Activated CD4-positive, alpha-beta T cell treated with anti-CD3 and anti-CD28 coated beads, Interleukin-2, amount 10 ng/mL, durations not matched to agents 7 days and 5 days (primary cell): ENCODE measurements at regions not wholly inside any gene's neighbourhood (a gene's known extent, or its start where the extent isn't known, plus 50 kb on each side); places are given as distances from the start of the nearest gene placed in this dataset.
"Not testable (repeated sequence)": the region's sequence is repeated elsewhere in the genome, so short reads cannot be mapped to it uniquely, and the experiment has no call there.

Source experiments
- CTCF ChIA-PET: fragments of 350-600 bp; sonication (Branson Sonifier 250); formaldehyde crosslinking; loops from one replicate; lab custom pipeline; 2021; ENCODE audit warnings: antibody characterized with exemption; lab: Charles Lee
- POLR2A ChIA-PET: fragments of 350-600 bp; sonication (Branson Sonifier 250); formaldehyde crosslinking; loops from one replicate; lab custom pipeline; 2021; ENCODE audit warnings: antibody characterized with exemption; lab: Charles Lee
- DNase-seq: peaks from one replicate; pipeline ENCODE4 v3.0.0-alpha.2; 2020
- H3K27ac Mint-ChIP-seq: one replicate; pipeline ENCODE4 v1.8.0; 2021; ENCODE audit warnings: mild to moderate bottlenecking, moderate library complexity, mixed read lengths
- H3K27me3 Mint-ChIP-seq: one replicate; pipeline ENCODE4 v1.8.0; 2021; ENCODE audit warnings: mixed read lengths
- H3K36me3 Mint-ChIP-seq: one replicate; pipeline ENCODE4 v1.8.0; 2021; ENCODE audit warnings: low read depth, mixed read lengths
- H3K4me1 Mint-ChIP-seq: one replicate; pipeline ENCODE4 v1.8.0; 2021; ENCODE audit warnings: mixed read lengths
- H3K4me3 Mint-ChIP-seq: one replicate; pipeline ENCODE4 v1.8.0; 2021; ENCODE audit warnings: mild to moderate bottlenecking, moderate library complexity, mixed read lengths
- H3K9me3 Mint-ChIP-seq: one replicate; pipeline ENCODE4 v1.8.0; 2021; ENCODE audit warnings: mixed read lengths

GRCh38 chr7:68955656-68956055 lies 642.6 kb upstream of the AUTS2 start:
- no peaks in the 10 kb centered on the region for H3K4me1 Mint-ChIP-seq
- ChIA-PET POLR2A (no interaction called here), CTCF (interaction anchor here (0.6 kb wide), 1 partner anchor 21 kb away, joined by 3 read pairs; no protein-coding TSS in a partner anchor)
- H3K4me3 Mint-ChIP-seq: no peak overlapping the region
- H3K27ac Mint-ChIP-seq: no peak overlapping the region
- H3K9me3 Mint-ChIP-seq: peaks cover 16% of the 10 kb centered on the region
- no peak for DNase-seq
- no peaks in the 10 kb centered on the region for H3K36me3 Mint-ChIP-seq
- no peaks in the 10 kb centered on the region for H3K27me3 Mint-ChIP-seq

GRCh38 chr7:68958571-68958970 lies 639.7 kb upstream of the AUTS2 start:
- no peak for DNase-seq
- CTCF ChIA-PET: no interaction called here

GRCh38 chr7:68963552-68963951 lies 634.7 kb upstream of the AUTS2 start:
- ChIA-PET POLR2A (no interaction called here), CTCF (no interaction called here)
- DNase-seq: no peak
- H3K4me1 Mint-ChIP-seq: no peaks in the 10 kb centered on the region
- no peaks in the 10 kb centered on the region for H3K27me3 Mint-ChIP-seq
- no peaks in the 10 kb centered on the region for H3K36me3 Mint-ChIP-seq
- H3K9me3 Mint-ChIP-seq: peaks cover 7% of the 10 kb centered on the region
- H3K4me3 Mint-ChIP-seq: no peak overlapping the region
- no peak overlapping the region for H3K27ac Mint-ChIP-seq

More at GRCh38 chr7:68958571-68958970, 639.7 kb upstream of the AUTS2 start:
- Mint-ChIP-seq H3K9me3 (peaks cover 12% of the 10 kb centered on the region), H3K36me3 (no peaks in the 10 kb centered on the region), H3K4me3 (no peak overlapping the region), H3K4me1 (no peaks in the 10 kb centered on the region), H3K27me3 (no peaks in the 10 kb centered on the region), H3K27ac (no peak overlapping the region)
- POLR2A ChIA-PET: no interaction called here

- no peaks in the 10 kb centered on the region for H3K4me1 Mint-ChIP-seq
- H3K9me3 Mint-ChIP-seq: peaks cover 4% of the 10 kb centered on the region
- no peaks in the 10 kb centered on the region for H3K27me3 Mint-ChIP-seq
- no peak overlapping the region for H3K27ac Mint-ChIP-seq
- no peaks in the 10 kb centered on the region for H3K36me3 Mint-ChIP-seq
- no peak for DNase-seq
- POLR2A ChIA-PET: no interaction called here
- no peak overlapping the region for H3K4me3 Mint-ChIP-seq
- CTCF ChIA-PET: no interaction called here
Observed at GRCh38 chr7:68964060-68964459, 634.2 kb upstream of the AUTS2 start.

GRCh38 chr7:68965351-68965750 lies 632.9 kb upstream of the AUTS2 start:
- ChIA-PET POLR2A (no interaction called here), CTCF (no interaction called here)
- peaks cover 3% of the 10 kb centered on the region for H3K9me3 Mint-ChIP-seq
- H3K27ac Mint-ChIP-seq: no peak overlapping the region
- no peaks in the 10 kb centered on the region for H3K36me3 Mint-ChIP-seq
- no peak overlapping the region for H3K4me3 Mint-ChIP-seq
- H3K27me3 Mint-ChIP-seq: no peaks in the 10 kb centered on the region
- no peaks in the 10 kb centered on the region for H3K4me1 Mint-ChIP-seq
- DNase-seq: no peak

GRCh38 chr7:68967598-68967997 lies 630.7 kb upstream of the AUTS2 start:
- ChIA-PET POLR2A (no interaction called here), CTCF (no interaction called here)
- DNase-seq: no peak
- Mint-ChIP-seq H3K36me3 (no peaks in the 10 kb centered on the region), H3K9me3 (peaks cover 9% of the 10 kb centered on the region), H3K4me3 (no peak overlapping the region), H3K27ac (no peak overlapping the region), H3K4me1 (no peaks in the 10 kb centered on the region), H3K27me3 (no peaks in the 10 kb centered on the region)

GRCh38 chr7:68969571-68969970 lies 628.7 kb upstream of the AUTS2 start:
- ChIA-PET CTCF (no interaction called here), POLR2A (no interaction called here)
- Mint-ChIP-seq H3K27ac (no peak overlapping the region), H3K27me3 (no peaks in the 10 kb centered on the region), H3K4me1 (no peaks in the 10 kb centered on the region), H3K9me3 (peaks cover 9% of the 10 kb centered on the region), H3K4me3 (no peak overlapping the region), H3K36me3 (no peaks in the 10 kb centered on the region)
- no peak for DNase-seq

- no peaks in the 10 kb centered on the region for H3K36me3 Mint-ChIP-seq
- CTCF ChIA-PET: interaction anchor here (0.6 kb wide), 1 partner anchor 559 kb away, joined by 3 read pairs; no protein-coding TSS in a partner anchor
- H3K4me3 Mint-ChIP-seq: no peak overlapping the region
- no peaks in the 10 kb centered on the region for H3K4me1 Mint-ChIP-seq
- no peak for DNase-seq
- no peak overlapping the region for H3K27ac Mint-ChIP-seq
- no peaks in the 10 kb centered on the region for H3K27me3 Mint-ChIP-seq
- POLR2A ChIA-PET: no interaction called here
- peaks cover 17% of the 10 kb centered on the region for H3K9me3 Mint-ChIP-seq
Observed at GRCh38 chr7:68971634-68972340, 626.5 kb upstream of the AUTS2 start.

- POLR2A ChIA-PET: no interaction called here
Observed at GRCh38 chr7:68977385-68978055, 620.8 kb upstream of the AUTS2 start.

GRCh38 chr7:68978710-68979109 lies 619.6 kb upstream of the AUTS2 start:
- Mint-ChIP-seq H3K36me3 (no peaks in the 10 kb centered on the region), H3K9me3 (peaks cover 18% of the 10 kb centered on the region), H3K27me3 (no peaks in the 10 kb centered on the region), H3K27ac (no peak overlapping the region), H3K4me1 (no peaks in the 10 kb centered on the region), H3K4me3 (no peak overlapping the region)
- ChIA-PET CTCF (no interaction called here), POLR2A (no interaction called here)
- no peak for DNase-seq

More at GRCh38 chr7:68977385-68978055, 620.8 kb upstream of the AUTS2 start:
- H3K4me1 Mint-ChIP-seq: no peaks in the 10 kb centered on the region
- H3K27me3 Mint-ChIP-seq: no peaks in the 10 kb centered on the region
- H3K36me3 Mint-ChIP-seq: no peaks in the 10 kb centered on the region
- H3K27ac Mint-ChIP-seq: no peak overlapping the region
- CTCF ChIA-PET: interaction anchor here (0.5 to 0.6 kb wide), 2 partner anchors 22 to 1126 kb away, joined by 3 read pairs; no protein-coding TSS in a partner anchor
- no peak for DNase-seq
- no peak overlapping the region for H3K4me3 Mint-ChIP-seq
- peaks cover 15% of the 10 kb centered on the region for H3K9me3 Mint-ChIP-seq

- no peak for DNase-seq
- Mint-ChIP-seq H3K4me3 (no peak overlapping the region), H3K27me3 (no peaks in the 10 kb centered on the region), H3K4me1 (no peaks in the 10 kb centered on the region), H3K27ac (no peak overlapping the region), H3K9me3 (peaks cover 18% of the 10 kb centered on the region), H3K36me3 (no peaks in the 10 kb centered on the region)
- ChIA-PET POLR2A (no interaction called here), CTCF (no interaction called here)
Observed at GRCh38 chr7:68980011-68980410, 618.3 kb upstream of the AUTS2 start.

GRCh38 chr7:68980432-68980831 lies 617.8 kb upstream of the AUTS2 start:
- POLR2A ChIA-PET, DNase-seq, H3K4me1 Mint-ChIP-seq, H3K36me3 Mint-ChIP-seq, H3K27me3 Mint-ChIP-seq, CTCF ChIA-PET, H3K27ac Mint-ChIP-seq, H3K4me3 Mint-ChIP-seq: not testable (repeated sequence)
- H3K9me3 Mint-ChIP-seq: peaks cover 17% of the 10 kb centered on the region

- no peaks in the 10 kb centered on the region for H3K36me3 Mint-ChIP-seq
- no peak overlapping the region for H3K27ac Mint-ChIP-seq
- no peak for DNase-seq
- no peaks in the 10 kb centered on the region for H3K4me1 Mint-ChIP-seq
- POLR2A ChIA-PET: no interaction called here
- CTCF ChIA-PET: no interaction called here
- H3K4me3 Mint-ChIP-seq: no peak overlapping the region
- peaks cover 27% of the 10 kb centered on the region for H3K9me3 Mint-ChIP-seq
- no peaks in the 10 kb centered on the region for H3K27me3 Mint-ChIP-seq
Observed at GRCh38 chr7:68984306-68984705, 614.0 kb upstream of the AUTS2 start.
